ENCODE measurements at regions not wholly inside any gene's neighbourhood (a gene's known extent, or its start where the extent isn't known, plus 50 kb on each side); places are given as distances from the start of the nearest gene placed in this dataset.

- Histone ChIP-seq H3K9me3 (ENCODE audit: low read length) (no peaks in the 10 kb centered on the region), H2AFZ (ENCODE audit: low read depth, low read length) (no peak overlapping the region), H3K9me2 (ENCODE audit: insufficient read depth, low read length) (no peaks in the 10 kb centered on the region), H3K27me3 (ENCODE audit: insufficient read depth, low read depth, low read length) (no peaks in the 10 kb centered on the region), H3K79me2 (replicated peaks; ENCODE audit: insufficient read depth, low read length) (no peaks in the 10 kb centered on the region), H4K20me1 (ENCODE audit: insufficient read depth) (no peaks in the 10 kb centered on the region), H3K4me2 (ENCODE audit: low read length) (no peak overlapping the region), H3K9ac (ENCODE audit: low read length) (no peak overlapping the region), H3K36me3 (ENCODE audit: insufficient read depth, low read length) (no peaks in the 10 kb centered on the region), H3K4me3 (ENCODE audit: low read length) (no peak overlapping the region), H3F3A (ENCODE audit: insufficient read depth, low read length, poor library complexity, severe bottlenecking) (no peaks in the 10 kb centered on the region), H3K27ac (ENCODE audit: low read length) (no peak overlapping the region)
- no peak for TF ChIP-seq TAF1 (IDR thresholded peaks at IDR 0.05; ENCODE audit: low read depth)
- no peak for TF ChIP-seq REST (IDR thresholded peaks at IDR 0.05; ENCODE audit: borderline replicate concordance)
- TF ChIP-seq CTCF (IDR thresholded peaks at IDR 0.05; ENCODE audit: poor library complexity, severe bottlenecking), result no peak
- TF ChIP-seq POLR2AphosphoS5 (IDR thresholded peaks at IDR 0.05), result no peak
- TF ChIP-seq SMC3 (conservative IDR thresholded peaks at IDR 0.05; ENCODE audit: poor library complexity), result no peak
- no peak for TF ChIP-seq MXI1 (conservative IDR thresholded peaks at IDR 0.05; ENCODE audit: poor library complexity, severe bottlenecking)
- no peak for TF ChIP-seq EZH2 (IDR thresholded peaks at IDR 0.05; ENCODE audit: borderline replicate concordance, insufficient read depth, low read length, poor library complexity, severe bottlenecking)
- TF ChIP-seq RAD21 (conservative IDR thresholded peaks at IDR 0.05), result no peak
- no peak for TF ChIP-seq EP300 (conservative IDR thresholded peaks at IDR 0.05; ENCODE audit: poor library complexity, severe bottlenecking)
Observed at GRCh38 chr3:144756704-144757440, 785.2 kb downstream of the DIPK2A start.

- H3F3A ChIP-seq (ENCODE audit: insufficient read depth, low read length, poor library complexity, severe bottlenecking), result no peaks in the 10 kb centered on the region
- no peaks in the 10 kb centered on the region for H3K9me2 ChIP-seq (ENCODE audit: insufficient read depth, low read length)
- H4K20me1 ChIP-seq (ENCODE audit: insufficient read depth), result no peaks in the 10 kb centered on the region
- no peaks in the 10 kb centered on the region for H3K27me3 ChIP-seq (ENCODE audit: insufficient read depth, low read depth, low read length)
- no peak overlapping the region for H3K9ac ChIP-seq (ENCODE audit: low read length)
- H2AFZ ChIP-seq (ENCODE audit: low read depth, low read length), result no peak overlapping the region
- no peak overlapping the region for H3K27ac ChIP-seq (ENCODE audit: low read length)
- no peak overlapping the region for H3K4me3 ChIP-seq (ENCODE audit: low read length)
- H3K79me2 ChIP-seq (replicated peaks; ENCODE audit: insufficient read depth, low read length), result no peaks in the 10 kb centered on the region
- H3K9me3 ChIP-seq (ENCODE audit: low read length), result no peaks in the 10 kb centered on the region
- H3K4me2 ChIP-seq (ENCODE audit: low read length), result no peak overlapping the region
- H3K36me3 ChIP-seq (ENCODE audit: insufficient read depth, low read length), result no peaks in the 10 kb centered on the region
- TF ChIP-seq RAD21 (conservative IDR thresholded peaks at IDR 0.05) (no peak), TAF1 (IDR thresholded peaks at IDR 0.05; ENCODE audit: low read depth) (no peak), EP300 (conservative IDR thresholded peaks at IDR 0.05; ENCODE audit: poor library complexity, severe bottlenecking) (no peak), CTCF (IDR thresholded peaks at IDR 0.05; ENCODE audit: poor library complexity, severe bottlenecking) (no peak), REST (IDR thresholded peaks at IDR 0.05; ENCODE audit: borderline replicate concordance) (no peak), SMC3 (conservative IDR thresholded peaks at IDR 0.05; ENCODE audit: poor library complexity) (no peak), MXI1 (conservative IDR thresholded peaks at IDR 0.05; ENCODE audit: poor library complexity, severe bottlenecking) (no peak), EZH2 (IDR thresholded peaks at IDR 0.05; ENCODE audit: borderline replicate concordance, insufficient read depth, low read length, poor library complexity, severe bottlenecking) (no peak), POLR2AphosphoS5 (IDR thresholded peaks at IDR 0.05) (no peak)
Observed at GRCh38 chr3:144760831-144761230, 789.2 kb downstream of the DIPK2A start.
